C4-2B (cell line): ENCODE measurements at regions not wholly inside any gene's neighbourhood (a gene's known extent, or its start where the extent isn't known, plus 50 kb on each side); places are given as distances from the start of the nearest gene placed in this dataset.

ENCODE experiments used
- CTCF ChIP-seq: fragments of 450-650 bp; conservative IDR thresholded peaks from 2 replicates; pipeline ENCODE4 v1.5.1; 2017; ENCODE audit warnings: mild to moderate bottlenecking
- ZFX ChIP-seq: fragments of 450-650 bp; IDR thresholded peaks from 2 replicates; pipeline ENCODE4 v1.6.1; 2017

GRCh38 chr13:26469602-26470001, 87.9 kb upstream of the WASF3 start:
- TF ChIP-seq CTCF (no peak), ZFX (no peak)
